HUES48 (cell line): ENCODE measurements at regions not wholly inside any gene's neighbourhood (a gene's known extent, or its start where the extent isn't known, plus 50 kb on each side); places are given as distances from the start of the nearest gene placed in this dataset.

Source experiments
- H3K27ac ChIP-seq: one replicate; pipeline ENCODE4 v1.7.0; 2013; ENCODE audit warnings: low read depth, low read length, inconsistent platforms
- H3K27me3 ChIP-seq: 2 replicates; pipeline ENCODE4 v1.6.1; 2013; ENCODE audit warnings: mild to moderate bottlenecking, low read length; ENCODE audit not compliant: control insufficient read depth, insufficient read depth
- H3K36me3 ChIP-seq: 2 replicates; pipeline ENCODE4 v1.6.1; 2013; ENCODE audit warnings: low read length; ENCODE audit not compliant: control insufficient read depth, insufficient read depth
- H3K4me1 ChIP-seq: 2 replicates; pipeline ENCODE4 v1.6.1; 2013; ENCODE audit warnings: mild to moderate bottlenecking, low read length; ENCODE audit not compliant: control insufficient read depth, insufficient read depth
- H3K4me3 ChIP-seq: 2 replicates; pipeline ENCODE4 v1.5.1; 2013; ENCODE audit warnings: mild to moderate bottlenecking, low read depth, low read length
- H3K9ac ChIP-seq: 2 replicates; pipeline ENCODE4 v1.6.1; 2013; ENCODE audit warnings: mild to moderate bottlenecking, low read depth, low read length, moderate library complexity
- H3K9me3 ChIP-seq: 2 replicates; pipeline ENCODE4 v1.6.1; 2013; ENCODE audit warnings: low read length; ENCODE audit not compliant: control insufficient read depth, insufficient read depth

GRCh38 chr5:39898731-39899130 lies 474.0 kb upstream of the DAB2 start:
- H3K4me3 ChIP-seq: no peak overlapping the region
- H3K27me3 ChIP-seq: no peaks in the 10 kb centered on the region
- no peaks in the 10 kb centered on the region for H3K36me3 ChIP-seq
- H3K4me1 ChIP-seq: no peaks in the 10 kb centered on the region
- no peak overlapping the region for H3K27ac ChIP-seq
- no peaks in the 10 kb centered on the region for H3K9me3 ChIP-seq
- no peak overlapping the region for H3K9ac ChIP-seq

GRCh38 chr5:39896706-39897105 lies 471.9 kb upstream of the DAB2 start:
- H3K4me1 ChIP-seq: no peaks in the 10 kb centered on the region
- H3K27me3 ChIP-seq: no peaks in the 10 kb centered on the region
- no peaks in the 10 kb centered on the region for H3K9me3 ChIP-seq
- no peak overlapping the region for H3K4me3 ChIP-seq
- no peak overlapping the region for H3K9ac ChIP-seq
- no peak overlapping the region for H3K27ac ChIP-seq
- no peaks in the 10 kb centered on the region for H3K36me3 ChIP-seq

GRCh38 chr5:39896104-39896503 lies 471.3 kb upstream of the DAB2 start:
- Histone ChIP-seq H3K36me3 (no peaks in the 10 kb centered on the region), H3K9ac (no peak overlapping the region), H3K4me3 (no peak overlapping the region), H3K27ac (no peak overlapping the region), H3K4me1 (no peaks in the 10 kb centered on the region), H3K27me3 (no peaks in the 10 kb centered on the region), H3K9me3 (no peaks in the 10 kb centered on the region)

GRCh38 chr5:39892708-39893107 lies 467.9 kb upstream of the DAB2 start:
- Histone ChIP-seq H3K9ac (no peak overlapping the region), H3K4me3 (no peak overlapping the region), H3K36me3 (no peaks in the 10 kb centered on the region), H3K27me3 (no peaks in the 10 kb centered on the region), H3K27ac (no peak overlapping the region), H3K4me1 (no peaks in the 10 kb centered on the region), H3K9me3 (no peaks in the 10 kb centered on the region)

DNA sequence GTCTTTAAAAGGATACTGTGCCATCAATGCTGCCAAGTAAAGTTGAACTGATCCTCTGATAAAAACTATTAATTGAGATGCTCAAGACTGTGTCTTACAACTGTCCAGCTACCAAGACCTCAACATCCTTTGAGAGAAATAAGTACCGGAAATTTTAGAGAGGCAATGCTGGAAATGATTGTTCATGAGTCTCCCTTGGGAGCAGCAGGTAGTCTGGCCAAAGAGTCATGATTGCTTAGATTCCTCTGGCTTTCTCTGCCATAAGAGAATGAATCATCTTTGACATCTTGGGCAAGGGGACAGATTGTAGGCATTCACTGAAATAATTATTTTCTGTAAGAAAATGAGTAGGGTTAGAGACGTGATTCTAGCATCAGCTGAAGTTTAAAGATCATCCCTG lies 466.6 kb upstream of the DAB2 start:
- no peak overlapping the region for H3K27ac ChIP-seq
- no peaks in the 10 kb centered on the region for H3K4me1 ChIP-seq
- H3K27me3 ChIP-seq: no peaks in the 10 kb centered on the region
- H3K4me3 ChIP-seq: no peak overlapping the region
- H3K9me3 ChIP-seq: no peaks in the 10 kb centered on the region
- H3K9ac ChIP-seq: no peak overlapping the region
- H3K36me3 ChIP-seq: no peaks in the 10 kb centered on the region

DNA sequence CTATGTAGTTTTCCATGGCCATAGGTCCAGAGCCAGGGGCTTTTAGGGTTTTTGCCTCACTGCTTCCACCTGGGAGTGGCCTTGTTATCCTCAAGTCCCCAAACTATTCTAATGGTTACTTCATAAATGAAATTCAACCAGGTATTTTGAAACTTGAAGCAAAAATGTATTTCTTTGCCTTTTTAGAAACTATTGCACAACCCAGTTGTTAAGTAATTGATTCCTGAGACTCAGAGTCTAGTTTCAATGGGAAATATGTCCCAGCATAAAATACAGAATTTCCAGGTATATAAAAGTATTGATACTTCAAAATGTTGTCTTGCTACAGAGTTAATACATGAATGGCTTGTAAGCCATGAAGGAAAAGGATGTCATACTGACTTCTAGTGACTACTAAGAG lies 456.2 kb upstream of the DAB2 start:
- H3K36me3 ChIP-seq: no peaks in the 10 kb centered on the region
- H3K27me3 ChIP-seq: no peaks in the 10 kb centered on the region
- H3K4me1 ChIP-seq: no peaks in the 10 kb centered on the region
- H3K9ac ChIP-seq: no peak overlapping the region
- no peaks in the 10 kb centered on the region for H3K9me3 ChIP-seq
- H3K4me3 ChIP-seq: no peak overlapping the region
- H3K27ac ChIP-seq: no peak overlapping the region

DNA sequence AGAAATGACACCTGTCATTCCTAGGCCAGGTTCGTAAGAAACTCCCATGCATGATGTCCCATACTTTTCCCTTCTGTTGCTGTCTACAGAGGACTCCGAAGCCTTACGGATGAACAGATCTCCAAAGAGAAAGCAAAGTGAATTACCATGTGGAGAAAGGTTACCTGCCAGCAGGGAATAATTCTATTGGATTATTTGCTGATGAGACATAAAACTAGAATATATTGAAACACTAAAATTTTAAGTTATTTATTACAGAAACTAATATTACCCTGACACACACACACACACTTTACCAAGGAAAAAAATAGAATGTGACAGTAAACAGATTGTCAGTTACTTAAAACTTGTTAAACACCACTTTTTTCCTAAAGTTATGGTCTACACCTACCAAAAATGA lies 452.7 kb upstream of the DAB2 start:
- Histone ChIP-seq H3K27me3 (no peaks in the 10 kb centered on the region), H3K4me1 (no peaks in the 10 kb centered on the region), H3K27ac (no peak overlapping the region), H3K36me3 (no peaks in the 10 kb centered on the region), H3K9me3 (no peaks in the 10 kb centered on the region), H3K4me3 (no peak overlapping the region), H3K9ac (no peak overlapping the region)

- Histone ChIP-seq H3K4me3 (no peak overlapping the region), H3K9me3 (no peaks in the 10 kb centered on the region), H3K9ac (no peak overlapping the region), H3K36me3 (no peaks in the 10 kb centered on the region), H3K4me1 (no peaks in the 10 kb centered on the region), H3K27me3 (no peaks in the 10 kb centered on the region), H3K27ac (no peak overlapping the region)
Observed at GRCh38 chr5:39876146-39876545, 451.4 kb upstream of the DAB2 start.

DNA sequence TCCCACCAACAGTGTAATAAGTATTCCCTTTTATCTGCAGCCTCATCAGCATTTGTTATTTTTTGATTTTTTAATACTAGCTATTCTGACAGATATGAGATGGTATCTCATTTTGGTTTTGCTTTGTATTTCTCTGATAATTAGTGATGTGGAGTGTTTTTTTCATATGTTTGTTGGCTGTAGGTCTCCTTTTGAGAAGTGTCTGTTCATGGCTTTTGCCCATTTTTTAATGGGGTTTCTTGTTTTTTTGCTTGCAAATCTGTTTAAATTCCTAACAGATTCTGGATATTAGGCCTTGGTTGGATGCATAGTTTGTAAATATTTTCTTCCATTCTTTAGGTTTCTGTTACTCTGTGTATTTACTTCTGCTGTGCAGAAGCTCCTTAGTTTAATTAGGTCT lies 445.4 kb upstream of the DAB2 start:
- H3K4me3 ChIP-seq: no peak overlapping the region
- H3K36me3 ChIP-seq: no peaks in the 10 kb centered on the region
- no peaks in the 10 kb centered on the region for H3K4me1 ChIP-seq
- no peaks in the 10 kb centered on the region for H3K27me3 ChIP-seq
- H3K9me3 ChIP-seq: peaks cover 9% of the 10 kb centered on the region; the same call in 1 of the 2 replicates
- H3K27ac ChIP-seq: no peak overlapping the region
- H3K9ac ChIP-seq: no peak overlapping the region

DNA sequence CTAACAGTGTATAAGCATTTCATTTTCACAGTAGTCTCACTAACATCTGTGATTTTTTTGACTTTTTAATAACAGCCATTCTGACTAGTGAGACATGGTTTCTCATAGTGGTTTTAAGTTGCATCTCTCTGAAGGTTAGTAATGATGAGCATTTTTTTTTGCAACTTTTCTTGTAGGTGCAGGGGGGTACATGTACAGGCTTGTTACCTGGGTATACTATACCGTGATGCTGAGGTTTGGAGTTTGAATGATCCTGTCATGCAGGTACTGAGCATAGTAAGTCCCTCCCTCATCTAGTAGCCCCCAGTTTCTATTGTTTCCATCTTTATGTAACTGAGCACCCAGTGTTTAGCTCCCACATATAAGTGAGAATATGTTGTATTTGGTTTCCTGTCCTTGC lies 444.6 kb upstream of the DAB2 start:
- H3K4me1 ChIP-seq: no peaks in the 10 kb centered on the region
- H3K36me3 ChIP-seq: no peaks in the 10 kb centered on the region
- no peaks in the 10 kb centered on the region for H3K27me3 ChIP-seq
- no peak overlapping the region for H3K4me3 ChIP-seq
- no peak overlapping the region for H3K27ac ChIP-seq
- no peak overlapping the region for H3K9ac ChIP-seq
- H3K9me3 ChIP-seq: peaks cover 9% of the 10 kb centered on the region; the same call in 1 of the 2 replicates

DNA sequence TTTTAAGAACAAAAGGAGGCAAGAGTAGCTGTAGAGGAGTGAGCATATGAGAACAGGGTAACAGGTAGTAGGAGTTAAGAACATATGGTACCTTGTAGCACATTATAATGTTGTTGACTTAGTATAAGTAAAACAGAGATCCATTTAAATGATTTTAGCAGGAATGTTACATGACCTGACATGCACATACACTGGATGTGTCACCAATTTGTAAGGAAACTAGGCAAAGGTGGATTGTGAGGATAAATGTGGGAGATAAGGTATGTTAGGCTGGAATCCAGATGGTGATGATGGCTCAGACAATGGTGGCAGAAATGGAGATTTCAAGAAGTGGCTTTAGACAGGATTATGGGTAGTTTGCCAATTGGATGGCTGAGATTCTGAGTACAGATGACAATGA lies 443.1 kb upstream of the DAB2 start:
- no peaks in the 10 kb centered on the region for H3K27me3 ChIP-seq
- H3K36me3 ChIP-seq: no peaks in the 10 kb centered on the region
- H3K4me3 ChIP-seq: no peak overlapping the region
- no peaks in the 10 kb centered on the region for H3K4me1 ChIP-seq
- H3K27ac ChIP-seq: no peak overlapping the region
- H3K9me3 ChIP-seq: peaks cover 9% of the 10 kb centered on the region; the same call in 1 of the 2 replicates
- no peak overlapping the region for H3K9ac ChIP-seq

DNA sequence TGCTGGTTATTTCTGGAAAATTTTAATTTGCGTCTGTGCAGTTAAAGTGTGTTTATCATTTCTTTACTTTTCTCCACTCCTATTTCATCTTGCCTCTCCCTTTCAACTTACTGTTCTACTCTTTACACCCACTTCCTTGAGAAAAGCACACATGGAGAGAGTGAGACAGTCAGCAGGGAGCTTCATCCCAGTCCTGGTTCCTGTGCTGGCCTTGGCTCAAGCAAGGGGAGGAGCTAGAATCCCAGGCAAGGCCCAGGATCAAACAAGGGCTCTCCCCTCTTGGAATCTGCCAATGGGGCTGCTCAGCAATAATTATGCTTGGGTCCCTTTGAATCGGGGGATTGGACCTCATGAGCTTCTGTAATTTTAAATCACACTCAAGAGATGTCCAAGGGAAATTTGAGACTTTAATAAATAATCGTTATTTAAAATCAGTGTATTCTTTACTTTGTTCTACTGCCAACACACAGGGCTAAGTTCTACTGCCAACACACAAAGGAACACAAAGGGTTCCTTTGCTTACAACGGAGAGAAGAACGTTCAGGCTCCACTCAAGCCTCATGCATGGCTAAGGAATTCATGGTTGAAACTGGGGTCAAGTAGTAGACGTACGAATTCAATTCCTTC lies 439.3 kb upstream of the DAB2 start:
- Histone ChIP-seq H3K4me1 (no peaks in the 10 kb centered on the region), H3K9ac (no peak overlapping the region), H3K27me3 (no peaks in the 10 kb centered on the region), H3K9me3 (no peaks in the 10 kb centered on the region), H3K36me3 (no peaks in the 10 kb centered on the region), H3K27ac (no peak overlapping the region), H3K4me3 (no peak overlapping the region)
